Jurkat, Clone E6-1 (cell line): ENCODE measurements at regions not wholly inside any gene's neighbourhood (a gene's known extent, or its start where the extent isn't known, plus 50 kb on each side); places are given as distances from the start of the nearest gene placed in this dataset.
"Not testable (repeated sequence)": the region's sequence is repeated elsewhere in the genome, so short reads cannot be mapped to it uniquely, and the experiment has no call there.

ENCODE experiments used
- DNase-seq: peaks from one replicate; pipeline ENCODE4 v3.0.0-alpha.2; 2011; ENCODE audit warnings: low read depth, low spot score
- H3K4me3 ChIP-seq: 2 replicates; pipeline ENCODE4 v1.5.1; 2011; ENCODE audit warnings: mild to moderate bottlenecking, low read length, control low read depth, moderate library complexity

DNA sequence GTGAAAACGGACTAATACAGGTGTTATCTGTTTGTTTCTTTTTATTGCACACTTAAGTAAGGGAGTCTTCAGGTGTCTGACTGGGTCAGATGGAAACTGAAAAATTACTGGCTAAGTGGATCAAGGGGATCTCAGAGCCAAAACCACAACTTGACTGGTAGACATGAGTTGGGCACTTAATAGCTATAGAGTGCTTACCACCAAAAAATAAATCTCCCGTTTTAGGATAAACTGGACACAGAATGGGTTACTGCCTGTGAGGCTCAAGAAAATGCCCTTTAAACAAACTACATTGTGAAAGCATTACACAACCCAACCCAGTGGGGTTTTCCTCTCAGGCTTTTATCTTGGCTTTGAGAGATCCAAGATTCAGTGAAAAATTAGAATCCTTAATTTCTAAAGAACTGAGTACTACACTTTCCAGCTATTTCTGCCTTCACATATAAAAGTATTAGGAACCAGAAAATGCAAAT is 134.0 kb upstream of the LYPLAL1 start:
- no peak for DNase-seq
- no peak overlapping the region for H3K4me3 ChIP-seq

DNA sequence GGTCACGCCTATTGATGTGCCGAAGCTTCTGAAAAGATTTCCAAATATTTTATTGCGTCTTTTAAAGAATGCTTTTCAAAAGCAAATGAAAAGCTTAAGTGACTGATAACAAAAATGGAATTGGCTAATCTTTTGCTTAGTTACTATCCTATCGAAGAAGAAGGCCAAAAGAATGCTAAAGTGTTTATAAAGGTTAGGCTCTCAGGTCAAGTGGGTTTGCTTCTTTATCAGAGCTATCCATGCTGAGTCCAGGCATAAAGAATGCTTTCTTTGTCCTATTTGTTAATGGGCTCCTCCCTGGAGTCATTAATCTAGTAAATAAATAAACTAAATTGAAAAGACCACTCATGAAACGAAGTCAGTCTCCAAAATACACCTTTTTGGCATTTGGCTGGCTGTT is 133.4 kb upstream of the LYPLAL1 start:
- H3K4me3 ChIP-seq: no peak overlapping the region
- DNase-seq: no peak

DNA sequence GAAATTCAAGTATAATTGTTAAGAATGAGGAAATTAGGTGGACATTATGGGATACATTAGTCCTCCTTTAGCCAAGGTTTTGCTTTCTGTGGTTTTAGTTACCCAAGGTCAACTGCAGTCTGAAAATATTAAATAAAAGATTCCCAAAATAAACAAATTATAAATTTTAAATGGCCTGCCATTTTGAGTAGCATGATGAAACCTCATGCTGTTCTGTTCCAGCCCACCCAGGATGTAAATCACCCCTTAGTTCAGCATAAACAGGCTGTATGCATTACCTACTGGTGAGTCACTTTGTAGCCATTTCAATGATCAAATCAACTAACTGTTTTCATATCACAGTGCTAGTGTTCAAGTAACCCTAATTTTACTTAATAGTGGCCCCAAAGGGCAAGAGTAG is 132.5 kb upstream of the LYPLAL1 start:
- H3K4me3 ChIP-seq: no peak overlapping the region

DNA sequence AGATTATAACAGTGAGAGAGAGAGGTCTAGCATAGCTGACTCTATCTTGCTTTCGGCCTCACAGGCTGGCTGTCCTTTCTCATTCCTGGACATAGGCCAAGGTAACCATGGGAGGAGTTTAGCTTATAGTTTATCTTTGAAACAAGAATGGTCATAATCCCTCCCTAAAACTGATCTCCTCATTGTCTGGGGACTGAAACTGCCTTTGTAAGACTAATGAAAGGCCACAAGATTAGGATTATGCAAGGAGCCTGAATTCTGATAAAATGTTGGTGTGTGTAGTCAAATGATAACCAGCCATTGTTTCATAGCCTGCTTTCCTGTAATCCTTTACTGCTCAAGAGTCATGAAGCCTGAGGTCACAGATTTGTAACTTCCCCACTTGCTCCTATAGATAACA is 131.9 kb upstream of the LYPLAL1 start:
- no peak overlapping the region for H3K4me3 ChIP-seq
- DNase-seq: no peak

More for the DNA sequence above, 132.5 kb upstream of the LYPLAL1 start:
- no peak for DNase-seq

DNA sequence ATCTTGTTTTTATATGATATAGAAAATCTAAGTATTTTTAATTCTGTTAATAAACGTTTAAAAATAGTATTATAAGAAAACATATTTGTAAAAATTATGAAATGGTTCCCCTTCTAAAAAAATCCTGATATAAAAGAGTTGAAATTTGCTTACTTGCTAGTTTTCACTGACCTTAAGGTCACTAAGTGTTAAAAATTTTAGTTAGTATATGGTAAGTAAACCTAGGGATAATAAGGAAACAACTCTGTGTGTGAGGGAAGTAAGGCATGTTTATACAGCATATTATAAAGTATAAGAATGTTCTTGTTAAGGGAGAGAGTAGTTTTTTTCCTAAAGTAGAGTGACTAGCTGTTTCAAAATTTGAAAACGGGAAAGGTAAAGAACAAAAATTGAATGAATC is 130.9 kb upstream of the LYPLAL1 start:
- H3K4me3 ChIP-seq: no peak overlapping the region

DNA sequence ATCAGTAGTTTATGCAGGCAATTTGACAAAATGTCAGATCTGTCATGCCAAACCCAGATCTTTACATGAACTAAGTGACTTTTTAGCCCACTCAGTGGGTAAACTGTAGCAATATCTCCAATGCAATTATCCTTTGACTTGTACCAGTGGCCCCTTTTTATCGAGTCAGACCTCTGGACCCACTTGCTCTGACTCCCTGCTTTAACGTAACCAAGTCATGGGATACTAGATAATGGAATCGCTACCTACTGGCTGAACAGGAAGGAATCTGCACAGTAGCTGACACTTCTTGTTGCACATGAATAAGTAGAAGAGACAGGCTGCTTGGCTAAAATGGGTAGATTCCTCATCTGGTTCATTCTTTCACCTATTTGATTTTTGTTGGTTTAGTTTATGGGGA is 128.4 kb upstream of the LYPLAL1 start:
- no peak for DNase-seq
- no peak overlapping the region for H3K4me3 ChIP-seq

More for the DNA sequence above, 130.9 kb upstream of the LYPLAL1 start:
- DNase-seq: no peak

DNA sequence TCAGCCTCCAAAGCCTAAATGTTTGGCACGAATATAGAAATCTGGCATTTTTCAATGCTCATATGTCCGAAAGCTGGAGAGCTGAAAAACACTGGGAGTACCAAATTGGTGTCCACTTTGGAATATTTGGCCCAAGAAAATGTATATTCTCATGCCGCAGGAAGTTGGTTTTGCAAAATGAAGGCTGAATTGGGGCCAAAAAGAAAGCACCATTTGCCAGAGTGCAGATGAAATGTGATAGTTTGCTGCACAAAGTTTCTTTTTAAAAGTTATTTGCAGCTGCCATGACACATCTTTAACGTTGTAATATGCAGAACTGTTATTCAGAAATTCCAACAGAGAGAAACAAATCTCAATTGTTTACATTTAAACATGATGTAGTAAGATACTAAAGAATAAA is 124.2 kb upstream of the LYPLAL1 start:
- H3K4me3 ChIP-seq: no peak overlapping the region
- no peak for DNase-seq

DNA sequence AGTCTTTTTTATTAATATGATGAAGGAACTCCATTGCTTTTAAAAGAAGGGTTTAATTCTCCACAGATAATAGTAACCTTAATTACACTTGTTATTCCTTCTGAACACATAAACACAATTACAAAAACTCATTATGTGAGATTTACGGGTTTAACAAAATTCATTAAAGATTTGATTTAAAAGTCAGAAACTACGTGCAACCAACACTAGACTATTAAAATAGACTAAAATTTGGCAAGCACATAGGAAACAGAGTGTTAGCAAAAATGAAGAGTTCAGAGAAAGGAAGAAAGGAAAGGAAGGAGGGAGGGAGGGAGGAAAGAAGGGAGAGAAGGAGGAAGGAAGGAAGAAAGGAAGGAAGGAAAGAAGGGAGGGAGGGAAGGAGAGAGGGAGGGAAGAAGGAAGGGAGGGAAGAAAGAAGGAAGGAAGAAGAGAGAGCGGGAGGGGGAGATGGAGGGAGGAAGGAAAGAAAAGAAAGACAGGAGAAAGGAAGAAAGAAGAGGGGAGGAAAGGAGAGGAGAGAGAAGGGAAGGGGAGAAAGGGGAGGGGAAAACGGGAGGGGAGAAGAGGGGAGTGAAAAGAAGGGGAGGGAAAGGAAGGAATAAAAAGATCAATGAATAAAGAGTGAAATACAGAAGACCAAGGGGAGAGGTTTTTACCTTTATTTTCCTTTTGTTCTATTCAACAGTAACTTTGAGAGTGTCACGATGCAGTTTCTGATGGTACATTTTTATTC is 123.4 kb upstream of the LYPLAL1 start:
- no peak for DNase-seq

DNA sequence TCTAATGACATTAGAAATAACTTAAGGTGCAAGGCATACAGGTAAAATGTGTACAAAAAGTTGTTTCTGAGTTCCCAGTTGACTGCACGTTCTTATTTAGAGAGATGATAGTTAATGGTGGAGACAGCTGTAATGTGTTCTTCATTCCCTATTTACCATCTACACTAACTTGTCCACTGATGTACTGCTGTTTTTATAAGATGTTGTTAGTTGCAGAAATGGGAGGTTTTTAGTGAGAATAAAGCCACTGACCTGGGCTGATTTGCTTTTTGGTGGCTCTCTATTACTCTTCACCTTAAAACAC is 122.9 kb upstream of the LYPLAL1 start:
- no peak overlapping the region for H3K4me3 ChIP-seq
- DNase-seq: no peak

More for the DNA sequence above, 123.4 kb upstream of the LYPLAL1 start:
- H3K4me3 ChIP-seq: no peak overlapping the region

DNA sequence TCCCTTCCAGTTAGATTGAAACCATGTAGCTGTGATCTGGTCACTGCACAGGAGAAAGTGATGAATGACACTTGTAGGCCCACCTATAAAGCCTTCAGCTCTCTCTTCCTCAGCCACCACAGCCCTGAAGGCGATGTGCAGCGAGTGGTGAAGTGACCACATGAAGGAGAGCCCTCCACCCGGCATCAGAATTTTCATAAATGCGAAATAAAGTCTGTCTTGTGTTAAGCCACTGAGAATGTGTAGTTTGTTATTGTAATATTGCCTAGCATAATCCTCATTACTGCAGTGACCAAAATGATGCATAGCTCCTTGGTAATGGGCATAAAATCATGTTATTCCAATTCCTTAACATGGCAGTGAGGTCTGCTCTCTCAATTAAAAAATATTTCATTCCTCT is 122.1 kb upstream of the LYPLAL1 start:
- H3K4me3 ChIP-seq: no peak overlapping the region
- DNase-seq: no peak

DNA sequence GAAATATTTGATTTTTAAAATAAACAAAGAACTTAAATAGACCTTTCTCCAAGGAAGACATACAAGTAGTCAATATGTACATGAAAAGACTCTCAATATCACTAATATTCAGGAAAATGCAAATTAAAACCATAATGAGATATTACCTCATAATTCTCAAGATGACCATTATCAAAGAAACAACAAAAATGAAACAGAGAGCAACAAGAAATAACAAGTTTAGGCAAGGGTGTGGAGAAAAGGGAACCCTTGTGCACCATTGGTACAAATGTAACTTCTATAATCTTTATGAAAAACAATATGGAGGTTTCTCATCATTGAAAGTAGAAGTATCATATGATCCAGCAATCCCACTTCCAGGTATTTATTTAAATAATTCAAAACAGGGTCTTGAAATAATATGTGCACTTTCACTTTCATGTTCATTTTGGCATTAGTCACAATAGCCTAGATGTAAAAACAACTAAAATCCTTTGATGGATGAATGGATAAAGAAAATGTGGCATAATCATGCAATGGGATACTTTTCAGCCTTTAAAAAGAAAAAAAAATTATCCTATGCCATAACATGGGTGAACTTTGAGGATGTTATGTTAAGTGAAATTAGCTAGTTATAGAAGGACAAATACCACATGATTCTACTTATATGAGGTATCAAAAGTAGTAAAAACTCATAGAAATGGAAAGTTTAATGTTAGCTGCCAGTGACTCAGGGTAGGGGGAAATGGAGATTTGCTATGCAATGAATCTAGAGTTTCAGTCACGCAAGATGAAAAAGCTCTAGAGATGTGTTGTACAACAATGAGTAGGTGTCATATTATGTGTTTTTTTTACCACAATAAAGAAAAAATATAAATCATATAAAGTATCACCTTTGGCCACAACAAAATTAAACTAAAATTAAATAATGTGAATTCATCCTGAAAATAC is 114.5 kb upstream of the LYPLAL1 start:
- DNase-seq: no peak
- H3K4me3 ChIP-seq: no peak overlapping the region

DNA sequence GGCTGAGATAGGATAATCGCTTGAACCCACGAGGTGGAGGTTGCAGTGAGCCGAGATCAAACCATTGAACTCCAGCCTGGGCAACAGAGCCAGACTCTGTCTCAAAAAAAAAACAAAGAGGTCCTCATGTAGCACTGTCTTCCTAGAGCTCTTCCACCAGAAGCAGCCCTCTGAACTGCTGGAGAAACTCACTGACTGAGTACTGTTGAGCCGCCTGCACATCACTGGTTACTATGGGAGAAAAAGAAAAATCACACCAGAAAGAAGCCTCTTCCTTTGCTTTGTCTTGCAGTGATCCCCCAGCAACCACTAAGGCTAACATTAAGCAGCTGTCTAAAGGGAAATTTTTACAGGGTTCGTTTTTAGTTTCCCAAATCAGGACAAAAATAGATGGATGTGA is 112.9 kb upstream of the LYPLAL1 start:
- H3K4me3 ChIP-seq: no peak overlapping the region
- DNase-seq: no peak

DNA sequence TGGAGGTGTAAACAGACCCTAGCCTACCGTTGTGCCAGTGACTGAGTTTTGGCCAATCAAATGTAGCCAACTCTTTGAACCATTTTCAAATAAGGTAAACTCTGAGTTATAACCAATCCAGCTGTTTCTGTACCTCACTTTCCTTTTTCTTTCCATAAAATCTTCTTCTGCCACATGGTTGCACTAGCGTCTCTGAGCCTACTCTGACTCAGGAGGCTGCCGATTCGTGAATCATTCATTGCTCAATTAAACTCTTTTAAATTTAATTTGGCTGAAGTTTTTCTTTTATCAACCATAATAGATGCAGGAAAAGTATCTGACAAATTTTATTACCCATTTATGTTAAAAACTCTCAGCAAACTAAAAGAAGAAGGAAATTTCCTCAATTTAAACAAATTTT is 111.5 kb upstream of the LYPLAL1 start:
- H3K4me3 ChIP-seq: no peak overlapping the region
- DNase-seq: no peak

DNA sequence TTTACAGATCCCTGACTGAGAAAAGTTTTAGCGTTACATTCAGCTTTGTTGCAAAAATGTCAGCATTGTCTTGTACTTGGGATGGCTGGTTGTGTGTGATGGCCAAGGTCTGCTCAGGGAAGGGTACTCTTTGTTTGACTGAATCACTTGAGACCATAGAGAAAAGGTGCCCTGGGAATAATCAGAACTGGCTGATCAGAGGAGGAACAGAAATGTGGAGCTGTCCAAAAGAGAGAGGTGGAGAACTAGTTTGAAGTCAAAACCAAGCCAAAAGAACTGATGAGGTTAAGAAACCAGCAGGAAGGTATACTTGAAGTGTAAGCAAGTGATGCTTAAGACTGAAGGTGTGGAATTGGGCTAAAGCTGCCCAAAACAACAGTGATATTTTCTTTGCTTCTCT is 107.6 kb upstream of the LYPLAL1 start:
- DNase-seq: no peak
- H3K4me3 ChIP-seq: no peak overlapping the region

DNA sequence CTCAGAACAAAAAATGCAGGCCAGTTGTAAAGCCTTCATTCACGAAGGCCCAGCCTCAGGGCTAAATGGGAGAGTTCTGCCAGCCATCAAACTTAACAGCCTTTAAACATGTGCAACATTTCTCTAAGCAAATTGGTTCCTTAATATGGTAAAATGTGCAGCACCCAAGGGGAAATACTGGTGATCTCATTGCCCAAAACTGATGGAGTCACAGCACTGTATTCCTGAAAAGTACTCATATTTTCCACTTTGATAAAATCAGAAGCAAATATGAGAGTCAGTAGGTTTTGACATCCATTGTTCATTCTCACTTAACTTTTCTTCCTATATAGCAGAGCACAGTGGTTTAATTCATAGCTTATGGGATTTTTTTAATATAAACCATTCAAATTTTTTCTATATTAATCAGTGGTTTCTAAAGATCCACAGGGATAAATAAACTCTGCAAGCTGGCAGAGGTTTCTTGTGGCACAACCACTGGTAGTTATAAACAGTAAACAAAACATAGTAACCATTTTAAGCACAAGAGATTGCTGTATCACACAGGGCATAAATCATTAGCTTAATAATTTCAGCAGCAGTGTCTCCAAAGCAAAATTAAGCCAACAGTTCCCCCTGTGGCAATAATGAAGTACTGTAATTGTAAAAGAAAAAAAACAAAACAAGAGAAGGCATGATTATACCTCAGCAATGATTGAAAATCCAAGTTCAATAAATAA is 106.9 kb upstream of the LYPLAL1 start:
- no peak overlapping the region for H3K4me3 ChIP-seq
- DNase-seq: no peak

DNA sequence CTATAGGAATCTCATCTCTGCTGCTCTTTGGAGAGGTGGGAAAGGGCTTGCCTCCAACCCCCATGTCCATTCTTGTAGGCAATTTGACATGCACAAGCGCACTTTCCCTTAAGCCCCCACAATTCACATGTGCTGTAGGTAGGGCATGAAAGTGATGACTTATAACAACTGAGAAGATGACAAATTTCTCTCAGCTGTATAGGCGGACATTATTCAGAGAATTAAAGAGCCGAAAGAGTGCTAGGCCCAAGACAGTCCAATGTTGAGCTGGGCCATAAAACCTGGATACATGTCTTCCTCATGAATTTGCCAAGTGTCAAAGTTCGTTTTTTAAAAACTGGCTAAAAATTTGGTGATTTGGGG is 106.3 kb upstream of the LYPLAL1 start:
- no peak for DNase-seq
- H3K4me3 ChIP-seq: no peak overlapping the region

DNA sequence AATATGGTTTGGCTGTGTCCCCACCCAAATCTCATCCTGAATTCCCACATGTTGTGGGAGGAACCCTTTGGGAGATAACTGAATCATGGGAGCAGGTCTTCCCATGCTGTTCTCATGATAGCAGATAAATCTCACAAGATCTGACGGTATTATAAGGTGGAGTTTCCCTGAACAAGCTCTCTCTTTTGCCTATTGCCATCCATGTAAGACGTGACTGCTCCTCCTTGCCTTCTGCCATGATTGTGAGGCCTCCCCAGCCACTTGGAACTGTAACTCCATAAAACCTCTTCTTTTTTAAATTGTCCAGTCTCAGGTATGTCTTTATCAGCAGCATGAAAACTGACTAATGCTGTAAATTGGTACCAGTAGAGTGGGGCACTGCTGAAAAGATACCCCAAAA is 103.3 kb upstream of the LYPLAL1 start:
- not testable (repeated sequence) for DNase-seq

DNA sequence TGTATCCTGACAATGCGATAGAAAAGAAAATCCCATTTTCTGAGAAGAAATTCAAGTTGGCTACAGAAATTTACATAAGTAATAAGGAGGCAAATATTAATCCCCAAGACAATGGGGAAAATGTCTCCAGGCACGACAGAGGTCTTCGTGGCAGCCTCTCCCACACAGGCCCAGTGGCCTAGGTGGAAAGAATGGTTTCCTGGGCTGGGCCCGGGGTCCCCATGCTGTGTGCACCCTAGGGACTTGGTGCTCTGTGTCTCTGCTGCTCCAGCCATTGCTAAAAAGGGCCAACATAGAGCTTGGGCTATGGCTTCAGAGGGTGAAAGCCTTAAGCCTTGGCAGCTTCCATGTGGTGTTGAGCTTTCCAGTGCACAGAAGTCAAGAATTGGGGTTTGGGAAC is 102.5 kb upstream of the LYPLAL1 start:
- no peak for DNase-seq
- H3K4me3 ChIP-seq: no peak overlapping the region

More for the DNA sequence above, 103.3 kb upstream of the LYPLAL1 start:
- H3K4me3 ChIP-seq: not testable (repeated sequence)

DNA sequence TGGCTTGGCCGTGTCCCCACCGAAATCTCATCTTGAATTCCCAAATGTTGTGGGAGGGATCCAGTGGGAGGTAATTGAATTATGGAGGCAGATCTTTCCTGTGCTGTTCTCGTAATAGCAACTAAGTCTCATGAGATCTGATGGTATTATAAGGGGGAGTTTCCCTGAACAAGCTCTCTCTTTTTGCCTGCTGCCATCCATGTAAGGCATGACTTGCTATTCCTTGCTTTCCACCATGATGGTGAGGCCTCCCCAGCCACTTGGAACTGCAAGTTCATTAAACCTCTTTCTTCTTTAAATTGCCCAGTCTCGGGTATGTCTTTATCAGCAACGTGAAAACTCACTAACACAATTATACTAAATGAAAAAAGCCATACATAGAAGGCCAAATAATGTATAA is 101.3 kb upstream of the LYPLAL1 start:
- no peak for DNase-seq
- H3K4me3 ChIP-seq: no peak overlapping the region
